GM04503 (cell line): ENCODE measurements at regions not wholly inside any gene's neighbourhood (a gene's known extent, or its start where the extent isn't known, plus 50 kb on each side); places are given as distances from the start of the nearest gene placed in this dataset.
"Not testable (repeated sequence)": the region's sequence is repeated elsewhere in the genome, so short reads cannot be mapped to it uniquely, and the experiment has no call there.

ENCODE experiments used
- DNase-seq: peaks from one replicate; pipeline ENCODE4 v3.0.0-alpha.2; 2012; ENCODE audit warnings: low read depth

GRCh38 chrX:13476384-13476783 lies 93.0 kb upstream of the EGFL6 start:
- no peak for DNase-seq

- DNase-seq: no peak
Observed at GRCh38 chrX:13474164-13474516, 95.3 kb upstream of the EGFL6 start.

GRCh38 chrX:13473442-13474163 lies 95.8 kb upstream of the EGFL6 start:
- no peak for DNase-seq

GRCh38 chrX:13472975-13473374 lies 96.4 kb upstream of the EGFL6 start:
- no peak for DNase-seq

GRCh38 chrX:13471269-13471668 lies 98.1 kb upstream of the EGFL6 start:
- no peak for DNase-seq

- no peak for DNase-seq
Observed at GRCh38 chrX:13470685-13470977, 98.8 kb upstream of the EGFL6 start.

- peak; percentile 71 for DNase-seq
Observed at GRCh38 chrX:13469963-13470684, 99.3 kb upstream of the EGFL6 start.

GRCh38 chrX:13468096-13468495 lies 101.3 kb upstream of the EGFL6 start:
- no peak for DNase-seq

- DNase-seq: no peak
Observed at GRCh38 chrX:13467243-13467642, 102.2 kb upstream of the EGFL6 start.

- no peak for DNase-seq
Observed at GRCh38 chrX:13464599-13465275, 104.7 kb upstream of the EGFL6 start.

- peak; percentile 59 for DNase-seq
Observed at GRCh38 chrX:13463608-13464007, 105.8 kb upstream of the EGFL6 start.

GRCh38 chrX:13452283-13452682 lies 117.1 kb upstream of the EGFL6 start:
- no peak for DNase-seq

GRCh38 chrX:13449441-13449840 lies 120.0 kb upstream of the EGFL6 start:
- no peak for DNase-seq

- no peak for DNase-seq
Observed at GRCh38 chrX:13448941-13449340, 120.5 kb upstream of the EGFL6 start.

GRCh38 chrX:13441608-13442007 lies 121.8 kb upstream of the ATXN3L start:
- not testable (repeated sequence) for DNase-seq

- DNase-seq: no peak
Observed at GRCh38 chrX:13440176-13440575, 120.3 kb upstream of the ATXN3L start.

- peak; percentile 77 for DNase-seq
Observed at GRCh38 chrX:13433298-13433605, 113.4 kb upstream of the ATXN3L start.

GRCh38 chrX:13432414-13433297 lies 112.8 kb upstream of the ATXN3L start:
- DNase-seq: peak; percentile 98

GRCh38 chrX:13430136-13430827 lies 110.4 kb upstream of the ATXN3L start:
- DNase-seq: no peak

- peak; percentile 44 for DNase-seq
Observed at GRCh38 chrX:13428053-13428786, 108.4 kb upstream of the ATXN3L start.

GRCh38 chrX:13427441-13428052 lies 107.7 kb upstream of the ATXN3L start:
- DNase-seq: no peak
